Fibroblast of villous mesenchyme (primary cell): ENCODE measurements at regions not wholly inside any gene's neighbourhood (a gene's known extent, or its start where the extent isn't known, plus 50 kb on each side); places are given as distances from the start of the nearest gene placed in this dataset.
"Not testable (repeated sequence)": the region's sequence is repeated elsewhere in the genome, so short reads cannot be mapped to it uniquely, and the experiment has no call there.

Experiments used
- DNase-seq: peaks from one replicate; pipeline ENCODE4 v3.0.0-alpha.2; 2010; ENCODE audit warnings: low read depth
- H3K4me3 ChIP-seq: 2 replicates; pipeline ENCODE4 v1.5.1; 2011; ENCODE audit warnings: low read depth, mild to moderate bottlenecking, low read length
- CTCF ChIP-seq: IDR thresholded peaks from 2 replicates; pipeline ENCODE4 v1.5.1; 2012; ENCODE audit warnings: low read depth, mild to moderate bottlenecking, low read length; ENCODE audit not compliant: insufficient read depth

GRCh38 chr14:53227154-53227718 is 74.1 kb upstream of the DDHD1 start:
- DNase-seq = no peak
- no peak for TF ChIP-seq CTCF
- no peak overlapping the region for H3K4me3 ChIP-seq

- DNase-seq = peak; percentile 82
- H3K4me3 ChIP-seq = no peak overlapping the region
- TF ChIP-seq CTCF = no peak
Observed at GRCh38 chr14:53226553-53226952, 73.4 kb upstream of the DDHD1 start.

- TF ChIP-seq CTCF = no peak
- no peak overlapping the region for H3K4me3 ChIP-seq
- no peak for DNase-seq
Observed at GRCh38 chr14:53220914-53221313, 67.8 kb upstream of the DDHD1 start.

- TF ChIP-seq CTCF = no peak
- DNase-seq = no peak
- H3K4me3 ChIP-seq = peak overlapping the region; percentile 61
Observed at GRCh38 chr14:53218161-53218560, 65.0 kb upstream of the DDHD1 start.

- peak; percentile 50 for TF ChIP-seq CTCF
- peak; percentile 46 for DNase-seq
- H3K4me3 ChIP-seq = peak overlapping the region; percentile 61
Observed at GRCh38 chr14:53217316-53217994, 64.3 kb upstream of the DDHD1 start.

- peak overlapping the region; percentile 61 for H3K4me3 ChIP-seq
Observed at GRCh38 chr14:53216955-53217315, 63.8 kb upstream of the DDHD1 start.

GRCh38 chr14:53216478-53216877 is 63.4 kb upstream of the DDHD1 start:
- DNase-seq, H3K4me3 ChIP-seq: not testable (repeated sequence)

More at GRCh38 chr14:53216955-53217315, 63.8 kb upstream of the DDHD1 start:
- not testable (repeated sequence) for DNase-seq

- no peak for DNase-seq
- H3K4me3 ChIP-seq = no peak overlapping the region
- no peak for TF ChIP-seq CTCF
Observed at GRCh38 chr14:53215101-53215500, 62.0 kb upstream of the DDHD1 start.
